HL-60 (cell line): ENCODE measurements at regions not wholly inside any gene's neighbourhood (a gene's known extent, or its start where the extent isn't known, plus 50 kb on each side); places are given as distances from the start of the nearest gene placed in this dataset.

Experiments
- CTCF ChIP-seq: IDR thresholded peaks from one replicate; pipeline ENCODE4 v1.5.1; 2011; ENCODE audit warnings: low read length, control low read depth, inconsistent platforms; ENCODE audit not compliant: insufficient read depth
- POLR2AphosphoS5 ChIP-seq: IDR thresholded peaks from 2 replicates; pipeline ENCODE4 v1.6.1; 2012; ENCODE audit warnings: low read depth

GRCh38 chr4:177147668-177148067 lies 162.0 kb upstream of the NEIL3 start:
- no peak for TF ChIP-seq CTCF
- no peak for TF ChIP-seq POLR2AphosphoS5
